ENCODE measurements at regions not wholly inside any gene's neighbourhood (a gene's known extent, or its start where the extent isn't known, plus 50 kb on each side); places are given as distances from the start of the nearest gene placed in this dataset.
A peak's percentile ranks its signal among the peaks of the same experiment; 100 is the strongest.

DNA sequence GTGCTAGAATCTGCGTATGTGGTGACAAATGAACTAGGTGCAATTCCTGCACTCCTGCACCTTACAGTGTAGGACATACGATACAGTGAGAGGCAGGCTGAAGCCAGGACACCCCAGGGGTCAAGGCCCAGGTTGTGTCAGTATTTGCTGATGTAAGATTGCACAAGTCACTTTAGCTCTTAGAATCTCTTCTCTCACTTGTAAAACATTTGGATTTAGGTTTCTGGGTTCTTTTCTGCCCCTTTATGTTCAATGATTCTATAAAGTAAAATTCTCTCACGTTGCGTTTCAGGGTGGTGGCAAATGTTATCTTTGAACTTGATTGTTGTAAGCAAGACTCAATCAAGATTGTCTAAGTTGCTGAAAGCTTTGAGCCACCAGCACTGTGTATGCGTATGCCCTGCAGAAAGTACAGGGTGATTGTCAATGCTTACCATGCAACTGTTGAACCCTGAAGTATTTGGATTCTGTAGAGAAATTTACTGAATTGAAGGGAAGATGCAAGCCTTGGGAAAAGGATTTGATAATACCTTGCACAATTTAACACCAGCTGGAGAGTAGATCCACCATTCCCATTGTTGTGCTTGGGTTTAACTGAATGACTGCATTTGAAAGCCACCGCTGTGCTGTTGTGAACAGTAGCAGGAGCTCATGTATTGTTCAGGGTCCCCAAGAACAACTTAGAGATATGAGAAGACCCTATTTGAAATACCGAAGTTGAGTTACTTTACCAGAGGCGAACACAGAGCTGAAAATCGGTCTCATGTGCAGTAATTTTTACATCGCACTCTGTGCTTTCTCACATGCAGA lies 106.1 kb upstream of the CITED2 start:
- Histone ChIP-seq H3K4me1 (ENCODE audit: insufficient read depth) (no peaks in the 10 kb centered on the region), H3K4me3 (no peak overlapping the region), H3K9me3 (ENCODE audit: low read depth) (no peaks in the 10 kb centered on the region), H3K9ac (no peak overlapping the region), H3K27me3 (replicated peaks; ENCODE audit: insufficient read depth) (no peaks in the 10 kb centered on the region), H3K36me3 (ENCODE audit: low read depth) (no peaks in the 10 kb centered on the region), H2AFZ (no peak overlapping the region), H3K79me2 (ENCODE audit: insufficient read depth) (no peaks in the 10 kb centered on the region), H4K20me1 (ENCODE audit: insufficient read depth) (no peaks in the 10 kb centered on the region), H3K9me2 (ENCODE audit: insufficient read depth) (no peaks in the 10 kb centered on the region), H3K4me2 (ENCODE audit: unreplicated experiment) (no peak overlapping the region), H3K27ac (no peak overlapping the region), H3F3A (ENCODE audit: insufficient read depth) (no peaks in the 10 kb centered on the region)
- TF ChIP-seq EZH2 (IDR thresholded peaks at IDR 0.05; ENCODE audit: insufficient read depth, poor library complexity, severe bottlenecking) (no peak), EZH2phosphoT487 (IDR thresholded peaks at IDR 0.05; ENCODE audit: insufficient read depth, low read depth) (no peak)
- in situ Hi-C loops (cut with MboI) = no loop called here
- WGBS, 2 experiments (ENCODE audit: low coverage in 1 of 2, low lambda C conversion rate in 2 of 2, missing lambda C conversion rate in 2 of 2) = 75 to 80% methylated on average over 10 of the region's 10 CpGs
- DNase-seq = no peak

DNA sequence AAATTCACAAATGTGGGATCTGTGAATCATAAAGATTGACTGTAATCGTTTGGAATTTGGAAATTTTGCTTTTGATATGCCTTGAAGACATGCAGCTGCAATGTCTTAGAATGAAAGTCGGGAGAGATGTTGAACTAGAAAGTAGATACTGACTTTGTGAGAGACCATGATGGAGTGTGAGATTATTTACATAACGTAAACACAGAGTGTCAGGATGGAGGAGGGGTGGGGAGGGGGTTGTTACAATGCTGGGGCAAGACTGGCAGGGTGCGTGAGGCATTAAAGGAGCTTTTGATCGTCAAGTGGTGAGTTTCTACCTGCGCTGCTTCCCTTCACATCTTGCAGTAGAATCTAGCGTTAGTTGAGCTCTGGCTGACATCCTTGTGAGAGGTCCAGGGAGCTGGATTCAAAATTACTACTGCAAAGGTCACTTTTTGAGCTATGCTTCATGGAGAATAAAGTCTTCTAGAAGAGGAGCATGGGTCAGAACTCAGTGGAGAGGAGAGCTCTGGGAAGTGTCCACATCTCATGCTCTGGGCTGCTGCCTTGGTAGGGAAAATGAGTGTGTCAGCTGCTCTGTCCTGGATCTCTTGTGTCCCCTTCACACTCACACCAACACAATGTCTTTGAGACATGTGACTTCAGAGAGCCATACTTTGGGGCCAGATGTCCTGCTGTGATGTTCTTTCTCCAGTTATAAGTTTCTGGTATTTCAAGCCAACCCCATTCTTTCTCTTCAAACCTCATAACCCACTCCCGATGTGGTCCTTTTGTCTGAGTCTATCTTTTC lies 105.2 kb upstream of the CITED2 start:
- H3K9me3 ChIP-seq (ENCODE audit: low read depth) = no peaks in the 10 kb centered on the region
- H3F3A ChIP-seq (ENCODE audit: insufficient read depth) = no peaks in the 10 kb centered on the region
- no peak overlapping the region for H3K9ac ChIP-seq
- no peak overlapping the region for H3K4me2 ChIP-seq (ENCODE audit: unreplicated experiment)
- no peak overlapping the region for H3K27ac ChIP-seq
- in situ Hi-C loops (cut with MboI) = no loop called here
- peak overlapping the region; percentile 8; the same call in 1 of the 2 replicates for H2AFZ ChIP-seq
- H3K36me3 ChIP-seq (ENCODE audit: low read depth) = no peaks in the 10 kb centered on the region
- TF ChIP-seq EZH2phosphoT487 (IDR thresholded peaks at IDR 0.05; ENCODE audit: insufficient read depth, low read depth) (no peak), EZH2 (IDR thresholded peaks at IDR 0.05; ENCODE audit: insufficient read depth, poor library complexity, severe bottlenecking) (no peak)
- no peaks in the 10 kb centered on the region for H3K9me2 ChIP-seq (ENCODE audit: insufficient read depth)
- H3K27me3 ChIP-seq (replicated peaks; ENCODE audit: insufficient read depth) = no peaks in the 10 kb centered on the region
- WGBS, 2 experiments (ENCODE audit: low coverage in 1 of 2, low lambda C conversion rate in 2 of 2, missing lambda C conversion rate in 2 of 2) = 86 to 89% methylated on average over 8 of the region's 8 CpGs
- DNase-seq = no peak
- peaks cover 3% of the 10 kb centered on the region for H3K4me1 ChIP-seq (ENCODE audit: insufficient read depth)
- H4K20me1 ChIP-seq (ENCODE audit: insufficient read depth) = no peaks in the 10 kb centered on the region
- H3K4me3 ChIP-seq = no peak overlapping the region
- no peaks in the 10 kb centered on the region for H3K79me2 ChIP-seq (ENCODE audit: insufficient read depth)

DNA sequence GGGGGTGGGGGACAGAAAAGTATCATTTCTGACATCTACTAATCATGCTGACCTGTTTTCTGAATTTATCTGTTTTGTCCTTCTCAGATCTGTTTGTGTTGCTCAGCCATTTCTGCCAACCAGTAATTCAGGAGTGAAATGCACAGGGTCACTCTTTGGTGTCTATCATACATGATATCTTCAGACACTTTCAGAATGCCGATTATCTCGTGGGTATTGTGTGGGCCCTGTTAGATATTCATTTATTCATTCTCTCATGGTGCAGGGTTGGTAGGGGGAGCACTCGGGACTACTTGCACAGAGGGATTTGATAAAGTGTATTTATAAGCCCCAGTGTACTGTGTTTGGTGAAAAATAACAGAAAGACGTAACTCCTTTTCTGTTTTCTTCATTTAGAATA lies 101.2 kb upstream of the CITED2 start:
- Histone ChIP-seq H3K4me1 (ENCODE audit: insufficient read depth) (peaks cover 26% of the 10 kb centered on the region), H3K9me3 (ENCODE audit: low read depth) (no peaks in the 10 kb centered on the region), H3F3A (ENCODE audit: insufficient read depth) (peaks cover 22% of the 10 kb centered on the region), H3K36me3 (ENCODE audit: low read depth) (no peaks in the 10 kb centered on the region), H3K9ac (no peak overlapping the region), H3K27me3 (replicated peaks; ENCODE audit: insufficient read depth) (no peaks in the 10 kb centered on the region), H4K20me1 (ENCODE audit: insufficient read depth) (no peaks in the 10 kb centered on the region), H3K9me2 (ENCODE audit: insufficient read depth) (no peaks in the 10 kb centered on the region), H3K27ac (no peak overlapping the region), H3K4me3 (no peak overlapping the region), H3K4me2 (ENCODE audit: unreplicated experiment) (no peak overlapping the region), H2AFZ (peak overlapping the region; percentile 56), H3K79me2 (ENCODE audit: insufficient read depth) (no peaks in the 10 kb centered on the region)
- 73% methylated on average over 4 of the region's 4 CpGs for WGBS, 2 experiments (ENCODE audit: low coverage in 1 of 2, low lambda C conversion rate in 2 of 2, missing lambda C conversion rate in 2 of 2)
- DNase-seq = no peak
- in situ Hi-C loops (cut with MboI) = no loop called here
- no peak for TF ChIP-seq EZH2phosphoT487 (IDR thresholded peaks at IDR 0.05; ENCODE audit: insufficient read depth, low read depth)
- no peak for TF ChIP-seq EZH2 (IDR thresholded peaks at IDR 0.05; ENCODE audit: insufficient read depth, poor library complexity, severe bottlenecking)

DNA sequence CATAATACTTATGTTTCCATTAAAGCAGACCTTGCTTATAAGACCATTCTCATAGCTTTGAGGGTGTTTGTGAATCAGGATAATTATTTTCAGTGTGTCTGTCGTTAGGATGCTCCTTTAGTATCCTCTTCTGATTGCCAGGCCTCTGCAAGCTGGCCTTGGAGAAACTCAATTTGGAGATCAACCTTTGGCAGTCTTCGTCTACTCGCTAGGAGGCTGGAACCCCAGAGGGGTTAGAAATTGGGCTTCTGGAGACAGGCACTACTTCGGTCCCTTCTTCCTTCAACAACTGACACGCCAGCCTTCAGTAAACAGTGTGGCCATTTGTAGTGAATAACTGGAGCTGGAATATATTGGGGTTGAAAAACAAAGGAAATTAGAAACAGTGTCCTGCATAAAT lies 100.8 kb upstream of the CITED2 start:
- H4K20me1 ChIP-seq (ENCODE audit: insufficient read depth) = no peaks in the 10 kb centered on the region
- in situ Hi-C loops (cut with MboI) = no loop called here
- H3K36me3 ChIP-seq (ENCODE audit: low read depth) = no peaks in the 10 kb centered on the region
- H3K79me2 ChIP-seq (ENCODE audit: insufficient read depth) = no peaks in the 10 kb centered on the region
- peaks cover 26% of the 10 kb centered on the region for H3K4me1 ChIP-seq (ENCODE audit: insufficient read depth)
- H3F3A ChIP-seq (ENCODE audit: insufficient read depth) = peaks cover 22% of the 10 kb centered on the region
- no peak for DNase-seq
- no peak overlapping the region for H3K4me3 ChIP-seq
- peak overlapping the region; percentile 56 for H2AFZ ChIP-seq
- no peak overlapping the region for H3K27ac ChIP-seq
- H3K9ac ChIP-seq = no peak overlapping the region
- 58 to 60% methylated on average over 5 of the region's 5 CpGs for WGBS, 2 experiments (ENCODE audit: low coverage in 1 of 2, low lambda C conversion rate in 2 of 2, missing lambda C conversion rate in 2 of 2)
- H3K4me2 ChIP-seq (ENCODE audit: unreplicated experiment) = no peak overlapping the region
- no peaks in the 10 kb centered on the region for H3K9me3 ChIP-seq (ENCODE audit: low read depth)
- H3K27me3 ChIP-seq (replicated peaks; ENCODE audit: insufficient read depth) = no peaks in the 10 kb centered on the region
- no peak for TF ChIP-seq EZH2 (IDR thresholded peaks at IDR 0.05; ENCODE audit: insufficient read depth, poor library complexity, severe bottlenecking)
- TF ChIP-seq EZH2phosphoT487 (IDR thresholded peaks at IDR 0.05; ENCODE audit: insufficient read depth, low read depth) = no peak
- H3K9me2 ChIP-seq (ENCODE audit: insufficient read depth) = no peaks in the 10 kb centered on the region

All from GM23248 (cell line).